HG03520 (cell line): ENCODE measurements at regions not wholly inside any gene's neighbourhood (a gene's known extent, or its start where the extent isn't known, plus 50 kb on each side); places are given as distances from the start of the nearest gene placed in this dataset.
"Not testable (repeated sequence)": the region's sequence is repeated elsewhere in the genome, so short reads cannot be mapped to it uniquely, and the experiment has no call there.

Experiments
- ATAC-seq: cut with Tn5 transposase; IDR thresholded peaks from one replicate; pipeline ENCODE4 v1.9.1; 2021; ENCODE audit warnings: mild to moderate bottlenecking, moderate library complexity; ENCODE audit not compliant: unreplicated experiment

DNA sequence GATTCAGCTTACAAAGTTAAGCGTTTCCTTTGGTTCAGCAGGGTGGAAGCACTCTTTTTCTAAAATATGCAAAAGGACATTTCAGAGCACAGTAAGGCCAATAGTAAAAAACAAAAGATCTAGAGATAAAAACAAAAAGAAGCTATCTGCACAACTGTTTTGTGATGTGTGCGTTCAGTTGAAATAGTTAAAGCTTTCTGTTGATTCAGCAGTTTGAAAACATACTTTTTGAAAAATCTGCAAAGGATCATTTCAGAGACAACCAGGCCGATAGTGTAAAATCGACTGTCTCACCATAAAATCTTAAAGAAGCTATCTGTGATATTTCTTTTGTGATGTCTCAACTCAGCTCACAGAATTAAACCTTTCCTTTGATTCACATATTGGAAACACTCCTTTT is 300.0 kb upstream of the ALG10B start:
- no peak for ATAC-seq

- no peak for ATAC-seq
These were observed 290.7 kb upstream of the ALG10B start for GRCh38 chr12:38025916-38026315.

- no peak for ATAC-seq
These were observed 263.5 kb upstream of the ALG10B start for GRCh38 chr12:38053113-38053512.

GRCh38 chr12:38053655-38054464 is 262.7 kb upstream of the ALG10B start:
- no peak for ATAC-seq

DNA sequence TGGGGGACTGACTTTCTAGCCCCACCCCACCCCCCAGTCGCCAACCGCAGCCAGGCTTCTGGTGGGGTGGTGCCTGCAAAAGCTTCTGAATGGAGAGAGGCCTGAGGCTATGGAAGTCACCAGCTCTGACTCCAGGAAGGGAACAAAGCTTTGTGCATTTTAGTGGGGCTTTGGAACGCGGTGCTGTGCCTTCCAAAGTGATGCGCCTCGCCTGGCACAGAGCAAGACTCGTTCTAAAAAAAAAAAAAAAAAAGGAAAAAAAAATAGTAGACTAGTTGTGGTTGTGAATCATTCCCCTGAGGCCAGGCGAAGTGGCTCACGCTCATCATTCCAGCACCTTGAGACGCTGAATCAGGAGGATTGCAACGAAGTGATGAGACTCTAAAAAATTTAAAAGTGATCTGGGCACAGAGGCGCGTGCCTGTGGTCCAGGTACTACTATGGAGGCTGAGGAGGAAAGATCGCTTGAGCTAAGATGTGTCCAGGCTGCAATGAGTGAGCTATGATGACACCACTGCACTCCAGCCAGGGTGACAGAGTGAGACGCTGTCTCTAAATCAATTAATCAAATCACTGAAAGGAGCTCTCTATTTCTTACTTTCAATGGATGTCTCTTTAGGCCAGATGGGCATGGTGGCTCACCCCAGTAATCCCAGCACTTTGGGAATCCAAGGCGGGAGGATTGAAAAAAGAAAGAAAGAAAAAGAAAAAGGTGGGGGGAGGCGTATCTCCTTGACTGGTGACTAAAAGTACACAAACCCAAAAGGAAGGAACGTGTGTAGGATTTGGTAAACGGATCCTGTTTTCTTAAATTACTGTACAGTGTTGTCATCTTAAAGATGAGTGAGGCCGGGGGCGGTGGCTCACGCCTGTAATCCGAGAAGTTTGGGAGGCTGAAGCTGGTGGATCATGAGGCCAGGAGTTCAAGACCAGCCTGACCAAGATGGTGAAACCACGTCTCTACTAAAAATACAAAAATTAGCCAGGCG is 259.6 kb upstream of the ALG10B start:
- ATAC-seq, result no peak

- no peak for ATAC-seq
These were observed 216.9 kb upstream of the ALG10B start for GRCh38 chr12:38099686-38100085.

GRCh38 chr12:38101753-38102152 is 214.8 kb upstream of the ALG10B start:
- ATAC-seq, result no peak

DNA sequence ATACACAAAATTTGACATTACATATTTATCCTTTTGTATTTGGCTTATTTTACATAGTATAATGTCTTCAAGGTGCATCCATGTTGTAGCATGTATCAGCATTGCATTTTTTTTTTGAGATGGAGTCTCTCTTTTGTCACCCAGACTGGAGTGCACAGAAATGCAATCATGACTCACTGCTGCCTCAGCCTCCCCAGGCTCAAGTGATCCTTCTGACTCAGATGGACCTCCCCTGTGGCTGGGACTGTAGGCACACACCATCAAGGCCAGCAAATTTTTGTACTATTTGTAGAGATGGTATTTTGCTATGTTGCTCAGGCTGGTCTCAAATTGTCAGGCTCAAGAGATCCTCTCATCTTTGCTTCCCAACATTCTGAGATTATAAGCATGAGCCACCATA is 214.4 kb upstream of the ALG10B start:
- no peak for ATAC-seq

- ATAC-seq, result no peak
These were observed 206.4 kb upstream of the ALG10B start for GRCh38 chr12:38110026-38110699.

DNA sequence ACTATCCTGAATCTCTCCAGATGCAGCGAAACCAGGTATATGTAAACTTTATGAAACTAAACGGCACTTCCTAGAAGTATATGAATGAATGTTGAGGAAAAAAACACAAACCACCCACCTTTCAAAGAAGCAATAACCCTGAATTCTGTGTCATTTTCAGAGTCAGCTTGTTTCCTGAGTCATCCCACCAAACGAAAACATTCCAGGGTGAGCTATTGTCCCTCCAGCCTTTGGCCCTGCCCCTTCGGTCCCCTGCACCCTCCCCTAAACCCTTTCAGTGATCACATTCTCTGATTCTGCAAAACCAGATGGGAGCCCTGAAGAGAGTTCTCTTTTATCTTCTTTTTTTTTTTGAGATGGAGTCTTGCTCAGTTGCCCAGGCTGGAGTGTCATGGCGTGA is 202.6 kb upstream of the ALG10B start:
- ATAC-seq, result no peak

DNA sequence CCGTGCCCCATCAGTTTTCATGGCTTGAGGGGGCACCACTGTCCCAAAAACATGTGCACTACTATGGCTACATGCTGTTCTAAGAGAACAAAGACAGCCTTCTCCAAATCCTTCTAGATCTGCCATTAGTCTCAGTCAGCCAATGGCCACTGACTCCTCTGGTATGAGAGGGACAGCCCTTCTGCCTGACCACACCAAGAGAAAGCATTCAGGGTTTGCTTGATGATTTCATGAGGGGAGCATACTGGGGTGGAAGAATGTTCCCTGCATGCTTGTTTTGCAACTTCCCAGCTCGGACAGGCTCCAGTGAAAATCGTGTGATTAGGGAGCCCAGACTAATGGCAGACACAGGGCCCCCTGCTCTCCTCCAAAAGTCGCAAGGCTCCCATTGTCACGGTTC is 199.6 kb upstream of the ALG10B start:
- ATAC-seq, result no peak

DNA sequence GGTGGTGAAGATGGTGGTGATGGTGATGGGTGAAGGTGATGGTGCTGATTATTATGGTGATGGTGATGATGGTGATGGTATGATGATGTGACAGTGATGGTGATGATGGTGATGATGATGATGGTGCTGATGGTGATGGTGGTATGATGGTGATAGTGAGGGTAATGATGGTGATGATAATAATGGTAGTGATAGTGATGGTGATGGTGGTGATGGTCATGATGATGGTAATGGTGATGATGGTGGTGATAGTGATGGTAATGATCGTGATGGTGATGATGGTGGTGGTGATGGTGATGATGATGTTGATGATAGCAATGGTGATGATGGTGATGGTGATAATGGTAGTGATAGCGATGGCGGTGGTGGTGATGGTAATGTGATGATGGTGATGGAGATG is 197.9 kb upstream of the ALG10B start:
- no peak for ATAC-seq

- ATAC-seq, result no peak
These were observed 196.1 kb upstream of the ALG10B start for GRCh38 chr12:38120438-38120837.

- ATAC-seq, result not testable (repeated sequence)
These were observed 193.5 kb upstream of the ALG10B start for GRCh38 chr12:38123028-38123427.

DNA sequence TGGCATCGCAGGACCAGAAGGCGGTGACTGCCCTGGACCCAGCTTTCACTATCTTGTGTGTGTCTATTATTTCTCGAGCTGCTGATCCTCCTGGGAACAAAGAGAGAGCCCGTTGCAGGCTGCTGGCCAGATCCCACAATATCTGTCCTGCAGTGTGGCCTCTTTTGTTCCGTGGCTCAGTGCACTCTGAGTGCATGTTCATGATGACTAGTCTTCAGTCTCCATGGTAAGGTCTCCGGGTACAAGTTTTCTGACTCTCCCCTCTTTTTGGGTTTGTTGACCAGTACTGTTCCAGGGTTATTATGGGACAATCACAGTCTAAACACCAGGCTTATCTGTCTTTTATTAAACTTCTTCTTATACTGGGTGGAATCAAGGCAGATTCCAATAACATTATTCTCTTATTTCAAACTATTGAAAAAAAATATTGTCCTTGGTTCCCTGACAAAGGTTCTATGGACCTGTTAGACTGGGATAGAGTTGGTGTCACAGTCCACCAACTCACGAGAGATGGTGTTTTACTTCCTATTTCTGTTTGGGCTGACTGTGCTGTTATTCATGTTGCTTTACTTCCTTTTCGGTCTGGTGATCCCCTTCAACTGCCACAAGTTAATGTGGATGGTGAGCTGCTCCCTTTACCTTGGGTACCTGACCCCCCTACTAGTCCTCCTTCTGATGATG is 192.9 kb upstream of the ALG10B start:
- no peak for ATAC-seq

DNA sequence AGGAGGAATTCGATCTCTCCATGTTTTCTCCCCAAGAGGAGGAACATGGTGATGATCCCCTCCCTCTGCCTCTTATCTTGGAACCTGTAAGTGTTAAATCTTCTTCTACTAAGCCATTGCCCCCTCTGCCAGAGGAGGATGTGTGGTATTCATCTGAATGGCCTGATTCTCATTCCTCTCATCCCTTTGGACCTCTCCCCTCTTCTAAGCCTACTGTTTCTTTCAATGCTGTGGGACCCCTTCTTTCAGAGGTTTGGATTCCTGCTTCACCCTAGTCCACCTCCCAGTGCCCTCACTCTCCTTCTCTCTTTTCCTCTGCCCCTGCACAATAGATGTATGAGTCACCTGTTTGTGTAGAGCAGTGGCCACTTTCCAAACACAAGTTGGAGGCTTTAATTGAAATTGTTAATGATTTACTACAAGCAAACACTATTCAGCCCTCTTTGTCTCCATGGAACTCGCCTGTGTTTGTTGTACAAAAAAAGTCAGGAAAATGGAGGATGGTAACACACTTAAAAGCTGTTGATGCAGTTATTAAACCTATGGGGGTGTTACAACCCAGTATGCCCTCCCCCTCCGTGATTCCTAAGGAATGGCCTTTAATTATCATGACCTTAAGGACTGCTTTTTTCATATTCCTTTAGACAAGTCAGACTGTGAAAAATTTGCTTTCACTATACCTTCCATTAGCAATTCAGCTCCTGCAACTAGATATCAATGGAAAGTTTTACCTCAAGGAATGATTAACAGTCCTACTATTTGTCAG is 192.1 kb upstream of the ALG10B start:
- ATAC-seq, result no peak

- no peak for ATAC-seq
These were observed 184.4 kb upstream of the ALG10B start for GRCh38 chr12:38132139-38132538.

DNA sequence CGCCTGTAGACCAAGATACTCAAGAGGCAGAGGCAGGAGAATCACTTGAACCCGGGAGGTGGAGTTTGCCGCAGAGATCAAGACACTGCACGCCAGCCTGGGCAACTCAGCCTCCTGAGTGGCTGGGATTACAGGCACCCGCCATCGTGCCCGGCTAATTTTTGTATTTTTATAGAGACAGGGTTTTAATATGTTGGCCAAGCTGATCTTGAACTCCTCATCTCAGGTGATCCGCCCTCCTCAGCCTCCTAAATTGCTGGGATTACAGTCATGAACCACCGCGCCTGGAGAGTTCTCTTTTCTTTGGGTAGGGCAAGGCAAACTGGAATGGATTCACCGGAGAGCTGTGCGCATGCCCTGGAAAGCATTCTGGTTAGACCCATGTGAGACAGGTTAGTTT is 179.3 kb upstream of the ALG10B start:
- no peak for ATAC-seq

GRCh38 chr12:38137716-38138115 is 178.9 kb upstream of the ALG10B start:
- ATAC-seq, result no peak
